GM12878 (cell line): ENCODE measurements at regions not wholly inside any gene's neighbourhood (a gene's known extent, or its start where the extent isn't known, plus 50 kb on each side); places are given as distances from the start of the nearest gene placed in this dataset.

Source experiments
- ATAC-seq: fragments of 200-7000 bp; cut with Tn5 transposase; 3 replicates; pipeline ENCODE4 v1.9.1; 2020; ENCODE audit warnings: mild to moderate bottlenecking, moderate library complexity
- BruUV-seq: library from RNA; stranded (reverse); fragments of 400-500 nt; replicated peaks from 2 replicates; lab custom pipeline; 2021; lab: Mats Ljungman, UMichigan
- CTCF ChIA-PET: fragments of 300-600 bp; sonication (Branson Sonifier 250); formaldehyde crosslinking; extraction: SDS; loops from one replicate; lab custom pipeline; 2021; ENCODE audit warnings: inconsistent platforms; lab: Yijun Ruan, JAX
- POLR2A ChIA-PET: fragments of 350-600 bp; formaldehyde crosslinking; extraction: SDS; loops from one replicate; lab custom pipeline; 2021; ENCODE audit warnings: inconsistent platforms; lab: Charles Lee
- RAD21 ChIA-PET: fragments of 300-600 bp; sonication (Branson Sonifier 250); formaldehyde crosslinking; loops from one replicate; lab custom pipeline; 2023; ENCODE audit warnings: antibody characterized with exemption; ENCODE audit not compliant: unreplicated experiment; lab: Charles Lee
- SMC1A ChIA-PET: fragments of 300-600 bp; sonication (Branson Sonifier 250); formaldehyde crosslinking; loops from one replicate; lab custom pipeline; 2023; ENCODE audit not compliant: unreplicated experiment, uncharacterized antibody; lab: Charles Lee
- DNase-seq: peaks from one replicate; pipeline ENCODE4 v3.0.0-alpha.2; 2011; ENCODE audit warnings: low read depth, low spot score
- FAIRE-seq: peaks from 3 replicates; lab custom pipeline; 2011; peaks lifted over from hg19 to GRCh38; lab: Jason Lieb, UNC
- H2AFZ ChIP-seq: 2 replicates; pipeline ENCODE4 v1.6.0; 2011; ENCODE audit warnings: low read depth, low read length, control low read depth; ENCODE audit not compliant: control insufficient read depth
- H3K27ac ChIP-seq: 2 replicates; pipeline ENCODE4 v1.5.1; 2011; ENCODE audit warnings: control low read depth; ENCODE audit not compliant: control insufficient read depth, insufficient read depth
- H3K27me3 ChIP-seq, 2 experiments: replicated peaks in 1 of 2; 2 replicates each; pipeline versions ENCODE4 v1.6.0 to v1.6.1; 2011; ENCODE audit warnings: low read length in 1 of 2; ENCODE audit not compliant: control insufficient read depth in 2 of 2, insufficient read depth in 2 of 2
- H3K36me3 ChIP-seq, 2 experiments: 2 replicates each; pipeline ENCODE4 v1.5.1; 2011; ENCODE audit warnings: low read length in 1 of 2; ENCODE audit not compliant: control insufficient read depth in 2 of 2, insufficient read depth in 2 of 2
- H3K4me1 ChIP-seq: 2 replicates; pipeline ENCODE4 v1.6.1; 2011; ENCODE audit warnings: mild to moderate bottlenecking, low read length, moderate library complexity, mixed read lengths; ENCODE audit not compliant: control insufficient read depth, insufficient read depth
- H3K4me2 ChIP-seq: 2 replicates; pipeline ENCODE4 v1.6.0; 2011; ENCODE audit warnings: control low read depth; ENCODE audit not compliant: control insufficient read depth, insufficient read depth
- H3K4me3 ChIP-seq: fragments of 200-600 bp; sonication (generic); 2 replicates; pipeline ENCODE4 v1.5.1; 2016
- H3K79me2 ChIP-seq: 2 replicates; pipeline ENCODE4 v1.6.0; 2011; ENCODE audit warnings: low read length; ENCODE audit not compliant: control insufficient read depth, insufficient read depth
- H3K9ac ChIP-seq: 2 replicates; pipeline ENCODE4 v1.8.0; 2011; ENCODE audit warnings: low read length, control low read depth, mixed read lengths; ENCODE audit not compliant: control insufficient read depth, insufficient read depth
- H3K9me3 ChIP-seq: replicated peaks from 3 replicates; pipeline ENCODE4 v1.5.1; 2011; ENCODE audit warnings: mild to moderate bottlenecking, low read length; ENCODE audit not compliant: control insufficient read depth, insufficient read depth
- H4K20me1 ChIP-seq: 2 replicates; pipeline ENCODE4 v1.6.0; 2011; ENCODE audit not compliant: control insufficient read depth, insufficient read depth
- CHD2 ChIP-seq: IDR thresholded peaks from 2 replicates; pipeline ENCODE4 v1.6.1; 2011; ENCODE audit warnings: low read depth, low read length, improper control_type of control experiment, borderline replicate concordance
- HDGF ChIP-seq: fragments of 450-650 bp; IDR thresholded peaks from 2 replicates; pipeline ENCODE4 v1.6.1; 2016; ENCODE audit warnings: antibody characterized with exemption
- MEF2B ChIP-seq: fragments of 450-650 bp; IDR thresholded peaks from 2 replicates; pipeline ENCODE4 v1.6.1; 2018; ENCODE audit warnings: mild to moderate bottlenecking, moderate library complexity; ENCODE audit not compliant: partially characterized antibody, poor library complexity, severe bottlenecking
- PAX8 ChIP-seq: fragments of 450-650 bp; IDR thresholded peaks from 2 replicates; pipeline ENCODE4 v1.6.1; 2017; ENCODE audit warnings: mild to moderate bottlenecking, moderate library complexity
- TAF1 ChIP-seq: IDR thresholded peaks from 2 replicates; pipeline ENCODE4 v1.6.1; 2011; ENCODE audit warnings: mild to moderate bottlenecking, low read depth, low read length, borderline replicate concordance
- YY1 ChIP-seq: IDR thresholded peaks from 2 replicates; pipeline ENCODE4 v1.6.1; 2011; ENCODE audit warnings: low read depth, mild to moderate bottlenecking, low read length
- ZZZ3 ChIP-seq: IDR thresholded peaks from 2 replicates; pipeline ENCODE4 v1.6.1; 2011; ENCODE audit warnings: low read depth; ENCODE audit not compliant: control insufficient read depth, insufficient read length
- WGBS: methylation state at CpG from one replicate; pipeline ENCODE4 v1.1.6; 2016; ENCODE audit warnings: low lambda C conversion rate; ENCODE audit not compliant: insufficient replicate concordance, insufficient coverage; ENCODE audit errors: missing lambda C conversion rate; 5-methylcytosine and 5-hydroxymethylcytosine counted together
- in situ Hi-C: fragments of 300-500 bp; cut with MboI; formaldehyde crosslinking; loops from 9 replicates; pipeline ENCODE4 v1.14.3; 2018; ENCODE audit warnings: mixed read lengths
- intact Hi-C: fragments of 100-400 bp; cut with micrococcal nuclease; formaldehyde crosslinking; loops from one replicate; pipeline ENCODE4 v1.14.2; 2022; ENCODE audit not compliant: unreplicated experiment
- TF ChIP-seq, protein P1 (sequence below): IDR thresholded peaks from 2 replicates; pipeline ENCODE4 v1.6.1; 2012; ENCODE audit warnings: mild to moderate bottlenecking, low read depth, low read length
- TF ChIP-seq, protein P2 (sequence below): fragments of 450-650 bp; IDR thresholded peaks from 2 replicates; pipeline ENCODE4 v1.6.1; 2017; ENCODE audit warnings: borderline replicate concordance
- TF ChIP-seq, protein P3 (sequence below): IDR thresholded peaks from 2 replicates; pipeline ENCODE4 v1.6.1; 2012; ENCODE audit warnings: low read depth, low read length, improper control_type of control experiment

DNA sequence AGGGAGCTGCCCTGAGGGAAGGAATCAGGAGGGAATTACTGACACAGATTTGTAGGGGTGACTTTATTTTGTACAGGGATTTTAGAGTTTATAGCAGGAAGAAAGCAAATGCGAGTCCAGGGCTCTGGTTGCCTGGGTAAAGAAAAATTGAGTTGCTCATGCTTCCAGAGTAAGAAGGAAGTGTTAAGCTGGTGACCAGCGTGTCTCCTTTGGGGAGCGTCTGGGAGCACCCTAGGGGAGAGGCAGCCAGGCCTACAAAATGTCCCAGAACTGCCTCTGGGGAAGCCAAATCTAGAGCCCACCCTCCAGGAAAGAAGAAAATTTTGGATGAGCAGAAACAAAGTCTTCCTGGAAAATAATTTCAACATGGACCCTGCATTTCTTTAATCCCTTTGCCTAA, 147.0 kb downstream of the VAPA start:
- 21% methylated on average over 3 of the region's 3 CpGs for WGBS
- RAD21 ChIA-PET, result no interaction called here
- TF ChIP-seq PAX8, result no peak
- TF ChIP-seq, protein P1, sequence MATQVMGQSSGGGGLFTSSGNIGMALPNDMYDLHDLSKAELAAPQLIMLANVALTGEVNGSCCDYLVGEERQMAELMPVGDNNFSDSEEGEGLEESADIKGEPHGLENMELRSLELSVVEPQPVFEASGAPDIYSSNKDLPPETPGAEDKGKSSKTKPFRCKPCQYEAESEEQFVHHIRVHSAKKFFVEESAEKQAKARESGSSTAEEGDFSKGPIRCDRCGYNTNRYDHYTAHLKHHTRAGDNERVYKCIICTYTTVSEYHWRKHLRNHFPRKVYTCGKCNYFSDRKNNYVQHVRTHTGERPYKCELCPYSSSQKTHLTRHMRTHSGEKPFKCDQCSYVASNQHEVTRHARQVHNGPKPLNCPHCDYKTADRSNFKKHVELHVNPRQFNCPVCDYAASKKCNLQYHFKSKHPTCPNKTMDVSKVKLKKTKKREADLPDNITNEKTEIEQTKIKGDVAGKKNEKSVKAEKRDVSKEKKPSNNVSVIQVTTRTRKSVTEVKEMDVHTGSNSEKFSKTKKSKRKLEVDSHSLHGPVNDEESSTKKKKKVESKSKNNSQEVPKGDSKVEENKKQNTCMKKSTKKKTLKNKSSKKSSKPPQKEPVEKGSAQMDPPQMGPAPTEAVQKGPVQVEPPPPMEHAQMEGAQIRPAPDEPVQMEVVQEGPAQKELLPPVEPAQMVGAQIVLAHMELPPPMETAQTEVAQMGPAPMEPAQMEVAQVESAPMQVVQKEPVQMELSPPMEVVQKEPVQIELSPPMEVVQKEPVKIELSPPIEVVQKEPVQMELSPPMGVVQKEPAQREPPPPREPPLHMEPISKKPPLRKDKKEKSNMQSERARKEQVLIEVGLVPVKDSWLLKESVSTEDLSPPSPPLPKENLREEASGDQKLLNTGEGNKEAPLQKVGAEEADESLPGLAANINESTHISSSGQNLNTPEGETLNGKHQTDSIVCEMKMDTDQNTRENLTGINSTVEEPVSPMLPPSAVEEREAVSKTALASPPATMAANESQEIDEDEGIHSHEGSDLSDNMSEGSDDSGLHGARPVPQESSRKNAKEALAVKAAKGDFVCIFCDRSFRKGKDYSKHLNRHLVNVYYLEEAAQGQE, result no peak
- no peak for TF ChIP-seq CHD2
- TF ChIP-seq YY1, result no peak
- TF ChIP-seq, protein P2, sequence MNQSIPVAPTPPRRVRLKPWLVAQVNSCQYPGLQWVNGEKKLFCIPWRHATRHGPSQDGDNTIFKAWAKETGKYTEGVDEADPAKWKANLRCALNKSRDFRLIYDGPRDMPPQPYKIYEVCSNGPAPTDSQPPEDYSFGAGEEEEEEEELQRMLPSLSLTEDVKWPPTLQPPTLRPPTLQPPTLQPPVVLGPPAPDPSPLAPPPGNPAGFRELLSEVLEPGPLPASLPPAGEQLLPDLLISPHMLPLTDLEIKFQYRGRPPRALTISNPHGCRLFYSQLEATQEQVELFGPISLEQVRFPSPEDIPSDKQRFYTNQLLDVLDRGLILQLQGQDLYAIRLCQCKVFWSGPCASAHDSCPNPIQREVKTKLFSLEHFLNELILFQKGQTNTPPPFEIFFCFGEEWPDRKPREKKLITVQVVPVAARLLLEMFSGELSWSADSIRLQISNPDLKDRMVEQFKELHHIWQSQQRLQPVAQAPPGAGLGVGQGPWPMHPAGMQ, result no peak
- TF ChIP-seq, protein P3, sequence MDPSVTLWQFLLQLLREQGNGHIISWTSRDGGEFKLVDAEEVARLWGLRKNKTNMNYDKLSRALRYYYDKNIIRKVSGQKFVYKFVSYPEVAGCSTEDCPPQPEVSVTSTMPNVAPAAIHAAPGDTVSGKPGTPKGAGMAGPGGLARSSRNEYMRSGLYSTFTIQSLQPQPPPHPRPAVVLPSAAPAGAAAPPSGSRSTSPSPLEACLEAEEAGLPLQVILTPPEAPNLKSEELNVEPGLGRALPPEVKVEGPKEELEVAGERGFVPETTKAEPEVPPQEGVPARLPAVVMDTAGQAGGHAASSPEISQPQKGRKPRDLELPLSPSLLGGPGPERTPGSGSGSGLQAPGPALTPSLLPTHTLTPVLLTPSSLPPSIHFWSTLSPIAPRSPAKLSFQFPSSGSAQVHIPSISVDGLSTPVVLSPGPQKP, result no peak
- no peak for TF ChIP-seq MEF2B
- no peak for TF ChIP-seq ZZZ3
- TF ChIP-seq TAF1, result no peak
- TF ChIP-seq HDGF, result no peak
- Histone ChIP-seq H3K27me3 (peaks cover 0 to 1% of the 10 kb centered on the region in 2 experiments; a peak in 1 of 4 replicates), H3K9me3 (no peaks in the 10 kb centered on the region), H3K9ac (no peak overlapping the region), H2AFZ (no peak overlapping the region), H3K36me3 (no peaks in the 10 kb centered on the region), H3K4me3 (no peak overlapping the region), H3K4me2 (no peak overlapping the region), H3K4me1 (no peaks in the 10 kb centered on the region), H4K20me1 (no peaks in the 10 kb centered on the region), H3K79me2 (no peaks in the 10 kb centered on the region), H3K27ac (no peak overlapping the region)
- POLR2A ChIA-PET, result no interaction called here
- FAIRE-seq (no peak), ATAC-seq (no peak), DNase-seq (no peak)
- intact Hi-C loops, result no loop called here
- CTCF ChIA-PET, result interaction anchor here (0.6 kb wide), 1 partner anchor 1774 kb away, joined by 3 read pairs; no protein-coding TSS in a partner anchor
- in situ Hi-C loops, result no loop called here
- BruUV-seq, result no TSS peak
- SMC1A ChIA-PET, result no interaction called here
